ENCODE measurements at regions not wholly inside any gene's neighbourhood (a gene's known extent, or its start where the extent isn't known, plus 50 kb on each side); places are given as distances from the start of the nearest gene placed in this dataset.

GRCh38 chr12:17665839-17666238 lies 424.2 kb downstream of the RERGL start:
- Histone ChIP-seq H3K27ac (no peak overlapping the region), H3K9me3 (peaks cover 0 to 6% (median 0%) of the 10 kb centered on the region in 8 donors), H3K36me3 (no peaks in the 10 kb centered on the region), H3K4me3 (no peak overlapping the region), H3K4me1 (no peaks in the 10 kb centered on the region), H3K27me3 (replicated peaks in 1 of 7) (no peaks in the 10 kb centered on the region)
- 82 to 94% (median 86%) methylated on average over 5 to 9 of the region's 9 CpGs for WGBS, 5 donors
- TF ChIP-seq POLR2AphosphoS5 (IDR thresholded peaks at IDR 0.05) (no peak), POLR2A (IDR thresholded peaks at IDR 0.05) (no peak), CTCF (IDR thresholded peaks at IDR 0.05 in 8 of 11, conservative IDR thresholded peaks at IDR 0.05 in 3 of 11) (no peak)
- no peak for DNase-seq
- intact Hi-C loops (cut with DNase I; ENCODE audit: low total_unique reads), result no loop called here

GRCh38 chr12:17661250-17661649 lies 428.7 kb downstream of the RERGL start:
- no peaks in the 10 kb centered on the region for H3K4me1 ChIP-seq
- no peak overlapping the region for H3K27ac ChIP-seq
- WGBS, 5 donors, result 43 to 75% (median 67%) methylated on average over 1 of the region's 1 CpG
- H3K4me3 ChIP-seq, result no peak overlapping the region
- TF ChIP-seq POLR2AphosphoS5 (IDR thresholded peaks at IDR 0.05) (no peak), POLR2A (IDR thresholded peaks at IDR 0.05) (no peak), CTCF (IDR thresholded peaks at IDR 0.05 in 8 of 11, conservative IDR thresholded peaks at IDR 0.05 in 3 of 11) (no peak)
- intact Hi-C loops (cut with DNase I; ENCODE audit: low total_unique reads), result no loop called here
- no peaks in the 10 kb centered on the region for H3K36me3 ChIP-seq
- H3K27me3 ChIP-seq (replicated peaks in 1 of 7), result no peaks in the 10 kb centered on the region
- H3K9me3 ChIP-seq, result peaks cover 0 to 12% (median 0%) of the 10 kb centered on the region in 8 donors
- no peak for DNase-seq

- intact Hi-C loops (cut with DNase I; ENCODE audit: low total_unique reads), result no loop called here
- no peak for DNase-seq
- H3K36me3 ChIP-seq, result no peaks in the 10 kb centered on the region
- no peaks in the 10 kb centered on the region for H3K27me3 ChIP-seq (replicated peaks in 1 of 7)
- peaks cover 0 to 4% (median 0%) of the 10 kb centered on the region in 8 donors for H3K9me3 ChIP-seq
- no peak for TF ChIP-seq POLR2A (IDR thresholded peaks at IDR 0.05)
- no peak for TF ChIP-seq POLR2AphosphoS5 (IDR thresholded peaks at IDR 0.05)
- no peaks in the 10 kb centered on the region for H3K4me1 ChIP-seq
- no peak overlapping the region for H3K4me3 ChIP-seq
- H3K27ac ChIP-seq, result no peak overlapping the region
- WGBS, 5 donors, result 63 to 89% (median 73%) methylated on average over 2 of the region's 2 CpGs
These were observed 437.6 kb downstream of the RERGL start for GRCh38 chr12:17652436-17652835.

- H3K27me3 ChIP-seq (replicated peaks in 1 of 7), result no peaks in the 10 kb centered on the region
- no peaks in the 10 kb centered on the region for H3K36me3 ChIP-seq
- DNase-seq, result no peak
- TF ChIP-seq POLR2A (IDR thresholded peaks at IDR 0.05), result no peak
- peak in 2 of 11 experiments; percentile 4 to 16 for TF ChIP-seq CTCF (IDR thresholded peaks at IDR 0.05 in 8 of 11, conservative IDR thresholded peaks at IDR 0.05 in 3 of 11)
- WGBS, 5 donors, result 31 to 35% (median 31%) methylated on average over 3 of the region's 3 CpGs
- H3K4me3 ChIP-seq, result no peak overlapping the region
- H3K4me1 ChIP-seq, result peaks cover 0 to 6% (median 0%) of the 10 kb centered on the region in 6 donors
- H3K27ac ChIP-seq, result no peak overlapping the region
- intact Hi-C loops (cut with DNase I; ENCODE audit: low total_unique reads), result no loop called here
- H3K9me3 ChIP-seq, result no peaks in the 10 kb centered on the region
These were observed 447.7 kb downstream of the RERGL start for GRCh38 chr12:17642340-17642650.

GRCh38 chr12:17640615-17641014 lies 449.4 kb downstream of the RERGL start:
- intact Hi-C loops (cut with DNase I; ENCODE audit: low total_unique reads), result no loop called here
- WGBS, 5 donors, result 59 to 93% (median 69%) methylated on average over 1 of the region's 1 CpG
- no peak for TF ChIP-seq CTCF (IDR thresholded peaks at IDR 0.05 in 8 of 11, conservative IDR thresholded peaks at IDR 0.05 in 3 of 11)
- TF ChIP-seq POLR2AphosphoS5 (IDR thresholded peaks at IDR 0.05), result no peak
- no peak for TF ChIP-seq POLR2A (IDR thresholded peaks at IDR 0.05)

More at GRCh38 chr12:17640615-17641014, 449.4 kb downstream of the RERGL start:
- Histone ChIP-seq H3K27ac (no peak overlapping the region), H3K4me3 (no peak overlapping the region), H3K9me3 (no peaks in the 10 kb centered on the region), H3K4me1 (peaks cover 0 to 6% (median 0%) of the 10 kb centered on the region in 6 donors), H3K36me3 (no peaks in the 10 kb centered on the region), H3K27me3 (replicated peaks in 1 of 7) (no peaks in the 10 kb centered on the region)
- no peak for DNase-seq

Measured in spleen (tissue), 11 donors.